ENCODE measurements at regions not wholly inside any gene's neighbourhood (a gene's known extent, or its start where the extent isn't known, plus 50 kb on each side); places are given as distances from the start of the nearest gene placed in this dataset.

GRCh38 chr2:118791483-118791882, 56.0 kb downstream of the EN1 start:
- TF ChIP-seq, protein P1, sequence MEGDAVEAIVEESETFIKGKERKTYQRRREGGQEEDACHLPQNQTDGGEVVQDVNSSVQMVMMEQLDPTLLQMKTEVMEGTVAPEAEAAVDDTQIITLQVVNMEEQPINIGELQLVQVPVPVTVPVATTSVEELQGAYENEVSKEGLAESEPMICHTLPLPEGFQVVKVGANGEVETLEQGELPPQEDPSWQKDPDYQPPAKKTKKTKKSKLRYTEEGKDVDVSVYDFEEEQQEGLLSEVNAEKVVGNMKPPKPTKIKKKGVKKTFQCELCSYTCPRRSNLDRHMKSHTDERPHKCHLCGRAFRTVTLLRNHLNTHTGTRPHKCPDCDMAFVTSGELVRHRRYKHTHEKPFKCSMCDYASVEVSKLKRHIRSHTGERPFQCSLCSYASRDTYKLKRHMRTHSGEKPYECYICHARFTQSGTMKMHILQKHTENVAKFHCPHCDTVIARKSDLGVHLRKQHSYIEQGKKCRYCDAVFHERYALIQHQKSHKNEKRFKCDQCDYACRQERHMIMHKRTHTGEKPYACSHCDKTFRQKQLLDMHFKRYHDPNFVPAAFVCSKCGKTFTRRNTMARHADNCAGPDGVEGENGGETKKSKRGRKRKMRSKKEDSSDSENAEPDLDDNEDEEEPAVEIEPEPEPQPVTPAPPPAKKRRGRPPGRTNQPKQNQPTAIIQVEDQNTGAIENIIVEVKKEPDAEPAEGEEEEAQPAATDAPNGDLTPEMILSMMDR (IDR thresholded peaks at IDR 0.05; ENCODE audit: low read depth, low read length) = no peak

GRCh38 chr2:118786746-118787145, 60.7 kb downstream of the EN1 start:
- TF ChIP-seq, protein P1 (IDR thresholded peaks at IDR 0.05; ENCODE audit: low read depth, low read length) = no peak
- no peak overlapping the region for H3K4me3 ChIP-seq (ENCODE audit: low read depth, low read length)

More at GRCh38 chr2:118791483-118791882, 56.0 kb downstream of the EN1 start:
- no peak overlapping the region for H3K4me3 ChIP-seq (ENCODE audit: low read depth, low read length)

GRCh38 chr2:118784860-118785259, 62.6 kb downstream of the EN1 start:
- TF ChIP-seq, protein P1 (IDR thresholded peaks at IDR 0.05; ENCODE audit: low read depth, low read length) = no peak
- no peak overlapping the region for H3K4me3 ChIP-seq (ENCODE audit: low read depth, low read length)

GRCh38 chr2:118779362-118779761, 68.1 kb downstream of the EN1 start:
- TF ChIP-seq, protein P1 (IDR thresholded peaks at IDR 0.05; ENCODE audit: low read depth, low read length) = no peak
- H3K4me3 ChIP-seq (ENCODE audit: low read depth, low read length) = no peak overlapping the region

DNA sequence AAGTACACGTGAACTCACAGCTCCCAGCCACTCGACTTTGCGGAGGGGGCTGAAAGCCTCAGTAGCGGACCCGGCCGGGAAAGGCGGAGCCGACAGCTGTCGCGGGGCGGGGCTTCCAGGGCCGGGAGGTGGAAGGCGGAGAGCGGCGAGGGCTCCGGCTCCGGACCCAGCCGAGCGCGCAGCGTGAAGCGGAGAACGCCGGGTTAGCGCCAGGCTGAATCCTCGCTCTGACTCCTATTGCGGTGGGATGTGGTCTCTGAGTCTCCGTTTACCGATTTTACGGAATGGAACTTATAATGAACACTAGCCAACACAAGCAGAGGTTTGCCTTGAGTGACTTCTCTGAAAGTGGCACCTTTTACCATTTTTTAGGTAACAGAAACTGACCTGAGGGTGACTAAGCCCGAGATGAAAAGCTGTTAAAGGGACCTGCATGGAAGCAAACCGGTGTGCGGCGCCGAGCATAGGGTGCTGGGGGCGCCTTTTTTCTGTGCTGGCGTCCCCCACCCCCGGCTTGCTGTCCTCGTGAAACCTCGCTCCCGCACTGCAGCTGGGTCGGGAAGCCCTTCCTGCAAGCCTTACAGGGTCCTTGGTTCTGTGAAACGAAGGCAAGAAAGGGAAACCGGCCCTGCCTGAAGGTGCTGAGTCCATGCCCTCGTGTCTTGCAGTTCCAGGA, 72.9 kb downstream of the EN1 start:
- H3K4me3 ChIP-seq (ENCODE audit: low read depth, low read length) = peak overlapping the region; percentile 28
- TF ChIP-seq, protein P1 (IDR thresholded peaks at IDR 0.05; ENCODE audit: low read depth, low read length) = no peak

DNA sequence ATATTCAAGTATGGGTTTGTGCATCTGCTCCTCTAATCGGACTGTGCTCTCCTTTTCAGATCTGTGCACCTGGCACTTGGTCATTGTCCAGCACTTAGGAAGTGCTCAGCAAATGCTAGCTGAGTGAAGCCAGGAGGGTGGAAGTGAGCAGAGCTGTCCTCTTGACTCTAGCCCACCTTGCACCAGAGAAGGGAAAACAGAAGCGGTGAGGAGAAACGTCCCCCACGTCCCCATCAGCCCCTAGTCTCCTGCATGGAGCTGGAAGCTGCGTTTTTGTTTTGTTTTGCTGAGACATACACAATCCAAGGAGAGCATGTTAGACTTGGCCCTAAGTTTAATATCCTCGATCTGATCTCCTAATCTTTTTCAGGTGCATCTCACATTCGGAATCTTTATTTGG, 73.6 kb downstream of the EN1 start:
- H3K4me3 ChIP-seq (ENCODE audit: low read depth, low read length) = no peak overlapping the region
- TF ChIP-seq, protein P1 (IDR thresholded peaks at IDR 0.05; ENCODE audit: low read depth, low read length) = no peak

GRCh38 chr2:118772487-118773200, 74.8 kb downstream of the EN1 start:
- H3K4me3 ChIP-seq (ENCODE audit: low read depth, low read length) = no peak overlapping the region
- TF ChIP-seq, protein P1 (IDR thresholded peaks at IDR 0.05; ENCODE audit: low read depth, low read length) = no peak
